ENCODE measurements at regions not wholly inside any gene's neighbourhood (a gene's known extent, or its start where the extent isn't known, plus 50 kb on each side); places are given as distances from the start of the nearest gene placed in this dataset.

- no peak for DNase-seq (ENCODE audit: low read depth)
- H3K4me3 ChIP-seq (ENCODE audit: low read length) = no peak overlapping the region
- TF ChIP-seq CTCF (conservative IDR thresholded peaks at IDR 0.05; ENCODE audit: low read depth, low read length) = no peak
Observed at GRCh38 chr2:167859676-167860075, 387.7 kb downstream of the STK39 start.

- no peak overlapping the region for H3K4me3 ChIP-seq (ENCODE audit: low read length)
- DNase-seq (ENCODE audit: low read depth) = no peak
- TF ChIP-seq CTCF (conservative IDR thresholded peaks at IDR 0.05; ENCODE audit: low read depth, low read length) = no peak
Observed at GRCh38 chr2:167858086-167858485, 389.3 kb downstream of the STK39 start.

- H3K4me3 ChIP-seq (ENCODE audit: low read length) = no peak overlapping the region
- TF ChIP-seq CTCF (conservative IDR thresholded peaks at IDR 0.05; ENCODE audit: low read depth, low read length) = no peak
- DNase-seq (ENCODE audit: low read depth) = no peak
Observed at GRCh38 chr2:167857416-167857815, 390.0 kb downstream of the STK39 start.

GRCh38 chr2:167856190-167856589, 391.2 kb downstream of the STK39 start:
- TF ChIP-seq CTCF (conservative IDR thresholded peaks at IDR 0.05; ENCODE audit: low read depth, low read length) = no peak
- no peak for DNase-seq (ENCODE audit: low read depth)
- H3K4me3 ChIP-seq (ENCODE audit: low read length) = no peak overlapping the region

- no peak for DNase-seq (ENCODE audit: low read depth)
- no peak overlapping the region for H3K4me3 ChIP-seq (ENCODE audit: low read length)
- no peak for TF ChIP-seq CTCF (conservative IDR thresholded peaks at IDR 0.05; ENCODE audit: low read depth, low read length)
Observed at GRCh38 chr2:167855211-167855610, 392.2 kb downstream of the STK39 start.

- DNase-seq (ENCODE audit: low read depth) = no peak
- no peak for TF ChIP-seq CTCF (conservative IDR thresholded peaks at IDR 0.05; ENCODE audit: low read depth, low read length)
- H3K4me3 ChIP-seq (ENCODE audit: low read length) = no peak overlapping the region
Observed at GRCh38 chr2:167853717-167854116, 393.7 kb downstream of the STK39 start.

GRCh38 chr2:167851876-167852275, 395.5 kb downstream of the STK39 start:
- DNase-seq (ENCODE audit: low read depth) = no peak
- H3K4me3 ChIP-seq (ENCODE audit: low read length) = no peak overlapping the region
- no peak for TF ChIP-seq CTCF (conservative IDR thresholded peaks at IDR 0.05; ENCODE audit: low read depth, low read length)
